Thyroid gland (tissue), 4 donors: ENCODE measurements at regions not wholly inside any gene's neighbourhood (a gene's known extent, or its start where the extent isn't known, plus 50 kb on each side); places are given as distances from the start of the nearest gene placed in this dataset.

Experiments used
- CTCF ChIP-seq, 6 experiments: fragments of 200-600 bp in 3 of 6; fragments of 450-650 bp in 3 of 6; sonication (generic) in 3 of 6; IDR thresholded peaks; one replicate each; pipeline ENCODE4 v1.5.1; 2016 to 2019; ENCODE audit warnings: antibody characterized with exemption in 6 of 6, mild to moderate bottlenecking in 2 of 6, inconsistent platforms in 1 of 6, moderate library complexity in 1 of 6
- POLR2A ChIP-seq, 2 donors: fragments of 450-650 bp; IDR thresholded peaks; one replicate each; pipeline ENCODE4 v1.6.1; 2017; ENCODE audit warnings: antibody characterized with exemption in 2 of 2, mild to moderate bottlenecking in 2 of 2, moderate library complexity in 1 of 2

GRCh38 chr17:55601874-55602364, 90.7 kb upstream of the SMIM36 start:
- TF ChIP-seq CTCF (IDR thresholded peaks at IDR 0.05) (peak in 5 of 6 experiments; percentile 34 to 70 (median 65)), POLR2A (IDR thresholded peaks at IDR 0.05) (no peak)
